Activated gamma-delta T cell (primary cell): ENCODE measurements at regions not wholly inside any gene's neighbourhood (a gene's known extent, or its start where the extent isn't known, plus 50 kb on each side); places are given as distances from the start of the nearest gene placed in this dataset.
"Not testable (repeated sequence)": the region's sequence is repeated elsewhere in the genome, so short reads cannot be mapped to it uniquely, and the experiment has no call there.

Experiments
- DNase-seq: peaks from one replicate; lab custom pipeline; 2025; lab: John Stamatoyannopoulos, UW

GRCh38 chr10:7069706-7070105 lies 341.1 kb downstream of the SFMBT2 start:
- no peak for DNase-seq

GRCh38 chr10:7056216-7056615 lies 354.6 kb downstream of the SFMBT2 start:
- no peak for DNase-seq

- no peak for DNase-seq
These were observed 355.9 kb downstream of the SFMBT2 start for GRCh38 chr10:7054915-7055314.

GRCh38 chr10:7053195-7053594 lies 357.6 kb downstream of the SFMBT2 start:
- DNase-seq = no peak

- DNase-seq = not testable (repeated sequence)
These were observed 360.8 kb downstream of the SFMBT2 start for GRCh38 chr10:7050024-7050423.

- DNase-seq = no peak
These were observed 362.8 kb downstream of the SFMBT2 start for GRCh38 chr10:7048061-7048460.

- DNase-seq = no peak
These were observed 364.2 kb downstream of the SFMBT2 start for GRCh38 chr10:7046615-7047014.

GRCh38 chr10:7045891-7046599 lies 364.8 kb downstream of the SFMBT2 start:
- no peak for DNase-seq

- DNase-seq = no peak
These were observed 367.7 kb downstream of the SFMBT2 start for GRCh38 chr10:7043055-7043653.

- DNase-seq = no peak
These were observed 368.3 kb downstream of the SFMBT2 start for GRCh38 chr10:7042419-7043054.

GRCh38 chr10:7042000-7042399 lies 368.8 kb downstream of the SFMBT2 start:
- DNase-seq = no peak

- no peak for DNase-seq
These were observed 370.2 kb downstream of the SFMBT2 start for GRCh38 chr10:7040681-7041080.

GRCh38 chr10:7039859-7040258 lies 371.0 kb downstream of the SFMBT2 start:
- DNase-seq = no peak

- no peak for DNase-seq
These were observed 372.4 kb downstream of the SFMBT2 start for GRCh38 chr10:7038416-7038815.

GRCh38 chr10:7037434-7037833 lies 373.4 kb downstream of the SFMBT2 start:
- not testable (repeated sequence) for DNase-seq

GRCh38 chr10:7036951-7037350 lies 373.9 kb downstream of the SFMBT2 start:
- no peak for DNase-seq

GRCh38 chr10:7035126-7035761 lies 375.6 kb downstream of the SFMBT2 start:
- no peak for DNase-seq

- DNase-seq = no peak
These were observed 377.8 kb downstream of the SFMBT2 start for GRCh38 chr10:7033031-7033430.

GRCh38 chr10:7030134-7030855 lies 380.5 kb downstream of the SFMBT2 start:
- no peak for DNase-seq

GRCh38 chr10:7029672-7030071 lies 381.2 kb downstream of the SFMBT2 start:
- no peak for DNase-seq

GRCh38 chr10:7028809-7029166 lies 382.0 kb downstream of the SFMBT2 start:
- no peak for DNase-seq
